B cell (primary cell): ENCODE measurements at regions not wholly inside any gene's neighbourhood (a gene's known extent, or its start where the extent isn't known, plus 50 kb on each side); places are given as distances from the start of the nearest gene placed in this dataset.

Source experiments
- CTCF ChIP-seq: fragments of 200-600 bp; IDR thresholded peaks from one replicate; pipeline ENCODE4 v1.8.0; 2022; ENCODE audit warnings: antibody characterized with exemption, mild to moderate bottlenecking
- EZH2 ChIP-seq: IDR thresholded peaks from 2 replicates; pipeline ENCODE4 v1.6.1; 2012; ENCODE audit warnings: borderline replicate concordance, low read depth, mild to moderate bottlenecking, moderate library complexity, low read length; ENCODE audit not compliant: insufficient read depth, poor library complexity, severe bottlenecking

GRCh38 chr10:8615118-8615517, 560.6 kb downstream of the GATA3 start:
- TF ChIP-seq CTCF = no peak
- TF ChIP-seq EZH2 = no peak
